ENCODE measurements at regions not wholly inside any gene's neighbourhood (a gene's known extent, or its start where the extent isn't known, plus 50 kb on each side); places are given as distances from the start of the nearest gene placed in this dataset.

GRCh38 chr7:131657881-131658280 lies 101.5 kb upstream of the PODXL start:
- H3K9me3 ChIP-seq (ENCODE audit: control insufficient read depth, insufficient read depth, low read length), result no peaks in the 10 kb centered on the region
- ChIA-PET CTCF (interaction anchor here (0.9 kb wide), 1 partner anchor 111 kb away, joined by 3 read pairs; no protein-coding TSS in a partner anchor), POLR2A (ENCODE audit: unreplicated experiment) (no interaction called here)
- TF ChIP-seq RCOR1 (IDR thresholded peaks at IDR 0.05; ENCODE audit: insufficient replicate concordance, low read length), result no peak
- TF ChIP-seq NFE2L2 (IDR thresholded peaks at IDR 0.05; ENCODE audit: low read depth, low read length), result no peak
- no peak for TF ChIP-seq MAFK (IDR thresholded peaks at IDR 0.05; ENCODE audit: low read depth, low read length)
- TF ChIP-seq RAD21 (IDR thresholded peaks at IDR 0.05; ENCODE audit: low read length), result no peak
- TF ChIP-seq MXI1 (IDR thresholded peaks at IDR 0.05; ENCODE audit: borderline replicate concordance, low read depth, low read length), result no peak
- TF ChIP-seq CHD1 (IDR thresholded peaks at IDR 0.05; ENCODE audit: low read depth, low read length), result no peak
- no peak for TF ChIP-seq FOS (IDR thresholded peaks at IDR 0.05; ENCODE audit: low read depth, low read length)
- TF ChIP-seq, protein P1, sequence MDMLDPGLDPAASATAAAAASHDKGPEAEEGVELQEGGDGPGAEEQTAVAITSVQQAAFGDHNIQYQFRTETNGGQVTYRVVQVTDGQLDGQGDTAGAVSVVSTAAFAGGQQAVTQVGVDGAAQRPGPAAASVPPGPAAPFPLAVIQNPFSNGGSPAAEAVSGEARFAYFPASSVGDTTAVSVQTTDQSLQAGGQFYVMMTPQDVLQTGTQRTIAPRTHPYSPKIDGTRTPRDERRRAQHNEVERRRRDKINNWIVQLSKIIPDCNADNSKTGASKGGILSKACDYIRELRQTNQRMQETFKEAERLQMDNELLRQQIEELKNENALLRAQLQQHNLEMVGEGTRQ (IDR thresholded peaks at IDR 0.05; ENCODE audit: low read depth, low read length), result no peak
- no peak for TF ChIP-seq ELK1 (IDR thresholded peaks at IDR 0.05; ENCODE audit: borderline replicate concordance, low read depth, low read length)
- no peak for TF ChIP-seq SMC3 (IDR thresholded peaks at IDR 0.05; ENCODE audit: low read depth, low read length)
- TF ChIP-seq BHLHE40 (IDR thresholded peaks at IDR 0.05; ENCODE audit: low read depth, low read length), result no peak
- TF ChIP-seq MAZ (IDR thresholded peaks at IDR 0.05; ENCODE audit: borderline replicate concordance, low read depth, low read length), result no peak
- TF ChIP-seq, protein P2, sequence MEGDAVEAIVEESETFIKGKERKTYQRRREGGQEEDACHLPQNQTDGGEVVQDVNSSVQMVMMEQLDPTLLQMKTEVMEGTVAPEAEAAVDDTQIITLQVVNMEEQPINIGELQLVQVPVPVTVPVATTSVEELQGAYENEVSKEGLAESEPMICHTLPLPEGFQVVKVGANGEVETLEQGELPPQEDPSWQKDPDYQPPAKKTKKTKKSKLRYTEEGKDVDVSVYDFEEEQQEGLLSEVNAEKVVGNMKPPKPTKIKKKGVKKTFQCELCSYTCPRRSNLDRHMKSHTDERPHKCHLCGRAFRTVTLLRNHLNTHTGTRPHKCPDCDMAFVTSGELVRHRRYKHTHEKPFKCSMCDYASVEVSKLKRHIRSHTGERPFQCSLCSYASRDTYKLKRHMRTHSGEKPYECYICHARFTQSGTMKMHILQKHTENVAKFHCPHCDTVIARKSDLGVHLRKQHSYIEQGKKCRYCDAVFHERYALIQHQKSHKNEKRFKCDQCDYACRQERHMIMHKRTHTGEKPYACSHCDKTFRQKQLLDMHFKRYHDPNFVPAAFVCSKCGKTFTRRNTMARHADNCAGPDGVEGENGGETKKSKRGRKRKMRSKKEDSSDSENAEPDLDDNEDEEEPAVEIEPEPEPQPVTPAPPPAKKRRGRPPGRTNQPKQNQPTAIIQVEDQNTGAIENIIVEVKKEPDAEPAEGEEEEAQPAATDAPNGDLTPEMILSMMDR (conservative IDR thresholded peaks at IDR 0.05; ENCODE audit: low read depth, low read length), result no peak
- no peak for TF ChIP-seq RFX5 (IDR thresholded peaks at IDR 0.05; ENCODE audit: low read depth, low read length)
- no peak for TF ChIP-seq CEBPB (IDR thresholded peaks at IDR 0.05; ENCODE audit: low read depth, low read length)
- no peak for TF ChIP-seq POLR2A (IDR thresholded peaks at IDR 0.05; ENCODE audit: low read depth, low read length)
- H2AK5ac ChIP-seq (ENCODE audit: low read depth, low read length), result no peak overlapping the region
- no peak overlapping the region for H2BK15ac ChIP-seq (ENCODE audit: low read depth, low read length)
- H3K9ac ChIP-seq (ENCODE audit: low read depth, low read length), result no peak overlapping the region
- H3K27ac ChIP-seq (ENCODE audit: insufficient read depth, low read length), result no peak overlapping the region
- H4K20me1 ChIP-seq (ENCODE audit: insufficient read depth, low read length), result no peaks in the 10 kb centered on the region
- H2AFZ ChIP-seq (replicated peaks; ENCODE audit: low read length, poor library complexity), result peak overlapping the region; percentile 27
- no peak for DNase-seq
- H3K4ac ChIP-seq (ENCODE audit: low read depth, low read length), result no peak overlapping the region
- no peak overlapping the region; the same call in 1 of the 2 replicates for H3K23ac ChIP-seq (ENCODE audit: low read depth, low read length)
- no peak overlapping the region for H3K18ac ChIP-seq (ENCODE audit: low read depth, low read length)
- H2BK120ac ChIP-seq (ENCODE audit: low read depth, low read length), result no peak overlapping the region
- H3K79me1 ChIP-seq (ENCODE audit: low read depth in 1 of 2, low read length in 2 of 2), result peaks cover 0 to 8% of the 10 kb centered on the region in 2 experiments; a peak in 1 of 4 replicates
- no peak overlapping the region for H2AK9ac ChIP-seq (replicated peaks; ENCODE audit: low read depth, low read length, poor library complexity)
- no TSS peak for BruUV-seq (replicated peaks)
- H2BK20ac ChIP-seq (ENCODE audit: low read depth, low read length), result no peak overlapping the region
- in situ Hi-C loops (cut with MboI; ENCODE audit: low sequenced_read_pairs), result loop anchor here (10.0 kb wide), 1 partner anchor 113 kb away; no protein-coding TSS in a partner anchor
- WGBS, 2 experiments (ENCODE audit: extremely low coverage in 2 of 2, insufficient read length in 1 of 2), result no CpG with 5 or more reads among the region's 3 CpGs
- no peaks in the 10 kb centered on the region for H3K4me1 ChIP-seq (ENCODE audit: control insufficient read depth, insufficient read depth, low read length)
- ATAC-seq (ENCODE audit: low read depth), result no peak
- H3K4me3 ChIP-seq (ENCODE audit: insufficient read depth, low read depth, low read length), result no peak overlapping the region
- H3K4me2 ChIP-seq (ENCODE audit: low read depth, low read length), result no peak overlapping the region
- H3K27me3 ChIP-seq (ENCODE audit: control insufficient read depth, insufficient read depth, low read length), result peaks cover 3% of the 10 kb centered on the region
- H2BK5ac ChIP-seq (ENCODE audit: low read depth, low read length, poor library complexity, severe bottlenecking), result no peak overlapping the region
- H4K5ac ChIP-seq (ENCODE audit: low read depth, low read length), result no peak overlapping the region
- H4K8ac ChIP-seq (ENCODE audit: low read depth in 2 of 2, low read length in 2 of 2), result no peak overlapping the region
- no peak overlapping the region for H4K91ac ChIP-seq (ENCODE audit: insufficient read depth, low read depth, low read length)
- dilution Hi-C loops (cut with HindIII; ENCODE audit: low sequenced_read_pairs, unreplicated experiment), result no loop called here
- intact Hi-C loops (cut with micrococcal nuclease), result no loop called here
- no peaks in the 10 kb centered on the region for H3K36me3 ChIP-seq (ENCODE audit: control insufficient read depth, insufficient read depth, low read length)
- H3K9me1 ChIP-seq (ENCODE audit: insufficient read depth, low read length), result peaks cover 11% of the 10 kb centered on the region
- H3K14ac ChIP-seq (replicated peaks; ENCODE audit: low read depth, low read length), result no peak overlapping the region
- H3K56ac ChIP-seq (ENCODE audit: extremely low read depth, insufficient read depth, low read length), result no peak overlapping the region

Data from IMR-90 (cell line).